SK-N-SH (cell line): ENCODE measurements at regions not wholly inside any gene's neighbourhood (a gene's known extent, or its start where the extent isn't known, plus 50 kb on each side); places are given as distances from the start of the nearest gene placed in this dataset.

Experiments
- CHD2 ChIP-seq: fragments of 150-350 bp; IDR thresholded peaks from 2 replicates; pipeline ENCODE4 v1.6.1; 2018; ENCODE audit warnings: low read length; ENCODE audit not compliant: partially characterized antibody
- CTCF ChIP-seq: fragments of 200-600 bp; sonication (generic); IDR thresholded peaks from 2 replicates; pipeline ENCODE4 v1.6.1; 2017; ENCODE audit warnings: antibody characterized with exemption, mild to moderate bottlenecking, moderate library complexity
- ELF1 ChIP-seq: IDR thresholded peaks from 2 replicates; pipeline ENCODE4 v1.4.0; 2012
- EZH2phosphoT487 ChIP-seq: fragments of 200-600 bp; sonication (generic); IDR thresholded peaks from 2 replicates; pipeline ENCODE4 v1.6.1; 2017; ENCODE audit warnings: low read depth, mixed run types, mild to moderate bottlenecking, antibody characterized with exemption, moderate library complexity, borderline replicate concordance
- GATA2 ChIP-seq: sonication (generic); formaldehyde crosslinking; IDR thresholded peaks from 2 replicates; pipeline ENCODE4 v1.5.0; 2020; ENCODE audit warnings: mild to moderate bottlenecking, missing genetic modification reagents
- MAX ChIP-seq: IDR thresholded peaks from 2 replicates; pipeline ENCODE4 v1.4.0; 2012; ENCODE audit warnings: low read depth
- RCOR1 ChIP-seq: fragments of 150-350 bp; IDR thresholded peaks from 2 replicates; pipeline ENCODE4 v1.6.1; 2017; ENCODE audit warnings: antibody characterized with exemption, low read length
- SIN3A ChIP-seq: IDR thresholded peaks from 2 replicates; pipeline ENCODE4 v1.6.1; 2012; ENCODE audit warnings: low read depth, mild to moderate bottlenecking, low read length, moderate library complexity, borderline replicate concordance
- USF1 ChIP-seq: IDR thresholded peaks from 2 replicates; pipeline ENCODE4 v1.4.0; 2012; ENCODE audit warnings: low read depth, borderline replicate concordance

GRCh38 chr13:87426742-87427141 is 244.4 kb upstream of the SLITRK5 start:
- no peak for TF ChIP-seq CTCF
- TF ChIP-seq CHD2 = no peak
- TF ChIP-seq ELF1 = no peak
- no peak for TF ChIP-seq GATA2 (CRISPR knock-in tag)
- TF ChIP-seq MAX = no peak
- no peak for TF ChIP-seq SIN3A
- TF ChIP-seq RCOR1 = no peak
- TF ChIP-seq EZH2phosphoT487 = no peak
- no peak for TF ChIP-seq USF1
